Bronchial epithelial cell (primary cell): ENCODE measurements at regions not wholly inside any gene's neighbourhood (a gene's known extent, or its start where the extent isn't known, plus 50 kb on each side); places are given as distances from the start of the nearest gene placed in this dataset.

Experiments
- DNase-seq: peaks from one replicate; pipeline ENCODE4 v3.0.0-alpha.2; 2010; ENCODE audit warnings: low read depth
- FAIRE-seq: peaks from 2 replicates; lab custom pipeline; 2011; peaks lifted over from hg19 to GRCh38; lab: Jason Lieb, UNC
- H3K27me3 ChIP-seq: 2 replicates; pipeline ENCODE4 v1.5.1; 2011; ENCODE audit warnings: low read length; ENCODE audit not compliant: control insufficient read depth, insufficient read depth
- H3K36me3 ChIP-seq: 2 replicates; pipeline ENCODE4 v1.5.1; 2011; ENCODE audit warnings: low read length; ENCODE audit not compliant: control insufficient read depth, insufficient read depth
- H3K4me3 ChIP-seq: 2 replicates; pipeline ENCODE4 v1.5.1; 2011; ENCODE audit warnings: mild to moderate bottlenecking, low read depth, low read length, control low read depth
- CTCF ChIP-seq: IDR thresholded peaks from 2 replicates; pipeline ENCODE4 v1.5.1; 2011; ENCODE audit warnings: mild to moderate bottlenecking, moderate library complexity, low read length, control low read depth, inconsistent platforms; ENCODE audit not compliant: insufficient read depth, severe bottlenecking

- Histone ChIP-seq H3K4me3 (no peak overlapping the region), H3K36me3 (no peaks in the 10 kb centered on the region), H3K27me3 (no peaks in the 10 kb centered on the region)
- no peak for FAIRE-seq
- no peak for TF ChIP-seq CTCF
- no peak for DNase-seq
Measured at GRCh38 chr3:146772211-146772743, 167.1 kb upstream of the PLSCR5 start.

DNA sequence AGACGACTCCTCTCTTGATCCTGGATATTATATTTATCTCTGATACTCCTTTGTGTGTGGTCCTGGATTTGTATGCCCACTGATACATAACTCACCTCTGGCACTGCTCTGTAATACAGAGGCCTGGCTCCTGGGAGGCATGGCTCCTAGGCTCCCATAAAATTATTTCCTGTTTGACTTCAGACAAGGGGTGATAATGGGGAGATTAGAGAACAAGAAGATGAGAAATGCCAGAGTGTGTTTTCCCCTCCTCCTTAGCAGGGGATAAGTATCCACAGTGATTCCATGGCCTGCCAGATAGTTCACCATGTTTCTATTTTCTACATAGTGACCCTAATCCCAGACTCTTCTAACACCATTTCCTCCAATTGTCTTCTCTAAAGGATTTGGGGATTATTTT is 165.7 kb upstream of the PLSCR5 start:
- H3K27me3 ChIP-seq, result no peaks in the 10 kb centered on the region
- TF ChIP-seq CTCF, result no peak
- no peak overlapping the region for H3K4me3 ChIP-seq
- DNase-seq, result no peak
- no peaks in the 10 kb centered on the region for H3K36me3 ChIP-seq
- no peak for FAIRE-seq

- no peak for DNase-seq
Measured at GRCh38 chr3:146770301-146770700, 165.2 kb upstream of the PLSCR5 start.

GRCh38 chr3:146757759-146758158 is 152.6 kb upstream of the PLSCR5 start:
- H3K36me3 ChIP-seq, result no peaks in the 10 kb centered on the region
- no peak overlapping the region for H3K4me3 ChIP-seq
- no peaks in the 10 kb centered on the region for H3K27me3 ChIP-seq
- TF ChIP-seq CTCF, result no peak
- no peak for FAIRE-seq
- DNase-seq, result no peak

More at GRCh38 chr3:146770301-146770700, 165.2 kb upstream of the PLSCR5 start:
- no peak for FAIRE-seq
- no peaks in the 10 kb centered on the region for H3K27me3 ChIP-seq
- H3K4me3 ChIP-seq, result no peak overlapping the region
- no peak for TF ChIP-seq CTCF
- no peaks in the 10 kb centered on the region for H3K36me3 ChIP-seq

- Histone ChIP-seq H3K4me3 (no peak overlapping the region), H3K36me3 (no peaks in the 10 kb centered on the region), H3K27me3 (no peaks in the 10 kb centered on the region)
- TF ChIP-seq CTCF, result no peak
- FAIRE-seq, result no peak
- DNase-seq, result peak; percentile 6
Measured at GRCh38 chr3:146750196-146750595, 145.1 kb upstream of the PLSCR5 start.

DNA sequence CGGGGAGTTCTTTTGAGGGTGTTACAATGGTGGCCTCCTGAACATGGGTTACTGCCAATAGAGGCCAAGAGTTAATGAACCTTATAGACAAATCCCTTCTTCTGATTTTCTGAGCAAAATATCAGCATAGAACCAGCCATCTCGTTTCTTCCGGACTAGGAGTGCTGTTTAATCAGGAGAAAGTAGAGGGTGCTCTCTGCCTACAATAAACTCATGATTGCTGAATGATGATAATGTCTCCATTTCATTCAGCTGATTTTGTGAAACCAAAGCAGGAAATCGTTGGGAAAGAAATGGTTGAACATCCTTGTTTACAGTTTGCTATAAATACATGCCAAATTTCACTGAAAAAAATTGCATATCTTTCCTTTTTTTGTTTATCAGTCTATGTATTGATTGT is 142.8 kb upstream of the PLSCR5 start:
- FAIRE-seq, result no peak
- peak; percentile 8 for DNase-seq
- Histone ChIP-seq H3K36me3 (no peaks in the 10 kb centered on the region), H3K4me3 (no peak overlapping the region), H3K27me3 (no peaks in the 10 kb centered on the region)
- no peak for TF ChIP-seq CTCF
